ENCODE measurements at regions not wholly inside any gene's neighbourhood (a gene's known extent, or its start where the extent isn't known, plus 50 kb on each side); places are given as distances from the start of the nearest gene placed in this dataset.

DNA sequence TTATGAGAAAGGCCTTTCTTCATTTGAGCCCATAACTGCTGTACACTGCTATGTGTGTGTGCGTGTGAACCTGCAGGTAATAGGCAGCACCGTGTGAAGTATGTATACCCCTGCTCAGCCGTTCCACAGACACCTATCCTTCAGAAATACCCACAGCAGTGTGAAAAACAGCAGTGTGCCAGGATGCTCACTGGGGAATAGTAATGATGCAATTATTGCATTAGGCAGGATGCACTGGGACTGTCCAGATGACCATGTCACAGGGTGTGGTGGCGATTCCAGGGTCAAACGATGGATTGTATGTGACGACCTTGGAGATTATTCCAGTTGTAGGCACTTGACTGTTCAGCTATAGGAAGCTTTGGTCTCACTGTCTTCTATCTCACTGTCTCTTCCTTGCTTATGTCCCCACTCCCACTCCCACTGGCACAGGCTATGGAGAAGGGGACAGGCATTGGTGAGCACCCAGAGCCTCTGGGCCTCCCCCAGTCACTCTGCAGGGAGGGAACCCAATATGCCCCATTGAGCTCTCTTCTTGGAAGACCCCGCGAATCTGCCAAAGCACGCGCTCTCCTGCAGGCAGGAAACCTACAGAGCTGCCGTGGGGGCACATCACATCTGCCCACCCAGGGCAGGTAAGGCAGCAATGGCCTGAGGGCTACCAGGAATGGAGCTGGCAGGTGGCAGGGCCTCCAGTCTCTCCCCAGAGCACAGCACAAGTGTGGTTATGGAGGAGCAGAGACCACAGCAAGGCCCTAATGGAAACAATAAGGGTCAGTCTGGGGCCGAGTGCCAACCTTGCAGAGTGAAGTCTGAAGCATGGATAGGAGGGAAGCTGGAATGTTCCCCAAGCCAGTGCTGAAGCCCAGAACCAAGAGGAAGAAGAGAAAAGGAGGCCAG is 518.9 kb upstream of the RAB6C start:
- no peaks in the 10 kb centered on the region for H3K36me3 ChIP-seq (ENCODE audit: control insufficient read depth in 2 of 2, extremely low read depth in 1 of 2, insufficient read depth in 2 of 2, low read length in 2 of 2)
- H3K4me2 ChIP-seq (ENCODE audit: insufficient read depth, low read length), result no peak overlapping the region
- dilution Hi-C loops (cut with MboI; ENCODE audit: extremely low pct_ligation_motif_present, low sequenced_read_pairs), result no loop called here
- DNase-seq (ENCODE audit: low read depth, low spot score) (no peak), FAIRE-seq (no peak)
- BruUV-seq (replicated peaks), result no TSS peak
- H3K79me2 ChIP-seq (ENCODE audit: control insufficient read depth, insufficient read depth, low read length), result no peaks in the 10 kb centered on the region
- no peak overlapping the region for H2AFZ ChIP-seq (ENCODE audit: low read depth, low read length)
- no peak overlapping the region for H3K4me3 ChIP-seq (replicated peaks in 1 of 3; ENCODE audit: insufficient read depth in 1 of 3, low read depth in 1 of 3, low read length in 3 of 3)
- no peak overlapping the region for H3K27ac ChIP-seq (ENCODE audit: insufficient read depth, low read depth, low read length)
- no peak for TF ChIP-seq JUN (IDR thresholded peaks at IDR 0.05; ENCODE audit: borderline replicate concordance, insufficient read depth, insufficient read length, low read depth)
- no peak for TF ChIP-seq GATA2 (IDR thresholded peaks at IDR 0.05; ENCODE audit: insufficient read depth, insufficient read length, low read depth, low read length)
- no peak for TF ChIP-seq MAX (IDR thresholded peaks at IDR 0.05; ENCODE audit: insufficient read depth, insufficient read length)
- TF ChIP-seq CTCF (IDR thresholded peaks at IDR 0.05; ENCODE audit: extremely low read depth in 1 of 2, insufficient read depth in 1 of 2, low read depth in 1 of 2, low read length in 2 of 2), result no peak
- no peak for TF ChIP-seq EZH2 (IDR thresholded peaks at IDR 0.05; ENCODE audit: borderline replicate concordance, low read depth, low read length, severe bottlenecking)
- TF ChIP-seq POLR2A (IDR thresholded peaks at IDR 0.05; ENCODE audit: low read depth, low read length), result no peak
- no peak for TF ChIP-seq FOS (IDR thresholded peaks at IDR 0.05; ENCODE audit: borderline replicate concordance, insufficient read depth, low read length)
- TF ChIP-seq POLR2AphosphoS5 (IDR thresholded peaks at IDR 0.05; ENCODE audit: insufficient read depth, low read depth, low read length), result no peak
- no peak for TF ChIP-seq MYC (IDR thresholded peaks at IDR 0.05; ENCODE audit: low read depth, low read length)
- no peaks in the 10 kb centered on the region for H3K4me1 ChIP-seq (ENCODE audit: control insufficient read depth, extremely low read depth, insufficient read depth, low read length)
- no peak overlapping the region for H3K9ac ChIP-seq (replicated peaks; ENCODE audit: extremely low read depth, insufficient read depth, low read length)
- H3K27me3 ChIP-seq (ENCODE audit: control insufficient read depth in 2 of 2, insufficient read depth in 2 of 2, low read length in 2 of 2), result no peaks in the 10 kb centered on the region
- intact Hi-C loops (cut with micrococcal nuclease), result no loop called here
- ChIA-PET CTCF (no interaction called here), POLR2A (no interaction called here)
- H3K9me3 ChIP-seq (replicated peaks; ENCODE audit: control insufficient read depth, insufficient read depth, low read length), result peaks cover 15% of the 10 kb centered on the region
- no peaks in the 10 kb centered on the region for H4K20me1 ChIP-seq (replicated peaks; ENCODE audit: control insufficient read depth, extremely low read depth, insufficient read depth, low read length)
- no peaks in the 10 kb centered on the region for H3K9me1 ChIP-seq (replicated peaks; ENCODE audit: control insufficient read depth, extremely low read depth, insufficient read depth, low read length)
